ENCODE measurements at regions not wholly inside any gene's neighbourhood (a gene's known extent, or its start where the extent isn't known, plus 50 kb on each side); places are given as distances from the start of the nearest gene placed in this dataset.
A peak's percentile ranks its signal among the peaks of the same experiment; 100 is the strongest.

DNA sequence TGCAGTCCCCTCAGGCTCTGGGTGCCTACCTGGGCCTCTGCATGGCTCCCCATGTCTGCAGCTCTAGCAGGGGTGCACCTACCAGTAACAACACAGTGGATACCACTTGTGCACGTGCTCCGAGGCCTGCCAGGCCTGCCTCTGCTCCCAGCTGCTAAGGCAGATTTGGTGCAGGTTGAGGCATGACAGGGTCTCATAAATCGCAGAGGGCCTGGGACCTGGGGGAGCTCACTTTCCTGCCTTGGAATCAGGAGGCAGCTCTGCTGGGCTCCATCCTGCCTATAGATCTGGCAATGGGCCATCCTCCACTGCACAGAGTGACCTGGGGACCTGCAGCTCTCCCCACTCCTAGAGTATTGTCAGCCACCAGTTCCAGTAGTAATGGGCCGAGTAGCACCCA, 121.9 kb upstream of the CXCL14 start:
- no peak overlapping the region for H3K4me2 ChIP-seq (ENCODE audit: insufficient read depth, low read length, poor library complexity, severe bottlenecking)
- no peak overlapping the region for H3K14ac ChIP-seq (ENCODE audit: low read length)
- WGBS, 2 donors (ENCODE audit: extremely low coverage in 2 of 2, insufficient read length in 2 of 2, insufficient replicate concordance in 1 of 2), result no CpG with 5 or more reads among the region's 4 CpGs
- H3K79me1 ChIP-seq (ENCODE audit: low read depth, low read length), result no peaks in the 10 kb centered on the region
- no peak overlapping the region for H3K9ac ChIP-seq (ENCODE audit: low read depth, low read length, poor library complexity)
- no peaks in the 10 kb centered on the region for H3K27me3 ChIP-seq (ENCODE audit: control insufficient read depth in 3 of 3, insufficient read depth in 3 of 3, low read depth in 1 of 3, low read length in 3 of 3)
- H3K4ac ChIP-seq (ENCODE audit: low read length), result no peak overlapping the region
- H2BK12ac ChIP-seq (ENCODE audit: low read length), result no peak overlapping the region
- H4K8ac ChIP-seq (ENCODE audit: low read depth, low read length), result no peak overlapping the region
- H3K18ac ChIP-seq (ENCODE audit: low read length), result peak overlapping the region; percentile 53
- H2AFZ ChIP-seq (ENCODE audit: low read length), result no peak overlapping the region
- no peaks in the 10 kb centered on the region for H3K9me3 ChIP-seq (replicated peaks in 1 of 2; ENCODE audit: control insufficient read depth in 2 of 2, insufficient read depth in 1 of 2, low read depth in 1 of 2, low read length in 2 of 2)
- no peak overlapping the region for H2BK120ac ChIP-seq (ENCODE audit: low read depth, low read length)
- DNase-seq (ENCODE audit: low spot score), result no peak
- H3K27ac ChIP-seq (replicated peaks; ENCODE audit: low read length), result no peak overlapping the region
- H3K23ac ChIP-seq (ENCODE audit: low read depth, low read length, poor library complexity), result no peak overlapping the region
- H2BK5ac ChIP-seq (ENCODE audit: low read length), result no peak overlapping the region
- no peak overlapping the region for H3K4me3 ChIP-seq (ENCODE audit: low read length in 2 of 2)
- peaks cover 0 to 6% of the 10 kb centered on the region in 2 donors for H3K4me1 ChIP-seq (ENCODE audit: control insufficient read depth in 2 of 2, insufficient read depth in 1 of 2, low read depth in 1 of 2, low read length in 2 of 2)
- H2BK15ac ChIP-seq (ENCODE audit: low read length), result peak overlapping the region; percentile 18
- peak overlapping the region; percentile 15 for H2AK5ac ChIP-seq (ENCODE audit: low read depth, low read length)
- H3K36me3 ChIP-seq (replicated peaks in 1 of 2; ENCODE audit: control insufficient read depth in 2 of 2, insufficient read depth in 2 of 2, low read length in 2 of 2), result no peaks in the 10 kb centered on the region
- no peak overlapping the region for H4K91ac ChIP-seq (ENCODE audit: low read depth, low read length, poor library complexity)

DNA sequence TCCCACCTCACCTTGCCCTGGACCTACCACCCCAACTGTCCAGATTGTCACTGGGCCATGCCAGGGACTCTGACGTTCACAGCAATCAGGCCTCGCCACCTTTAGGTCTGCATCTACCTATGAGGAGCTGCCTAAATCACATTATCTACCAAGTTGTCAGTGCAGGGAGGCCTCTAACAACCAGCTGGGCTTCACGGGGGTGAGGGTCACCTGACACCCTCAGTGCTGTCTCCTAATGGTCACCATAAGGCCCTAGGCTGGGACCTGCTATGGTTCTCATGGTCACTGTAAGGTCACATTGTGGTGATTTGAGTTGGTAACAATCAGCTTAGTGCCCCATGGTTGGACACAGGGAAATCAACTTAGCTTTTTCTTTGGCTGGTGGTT, 119.2 kb upstream of the CXCL14 start:
- H2BK120ac ChIP-seq (ENCODE audit: low read depth, low read length), result no peak overlapping the region
- H3K4me1 ChIP-seq (ENCODE audit: control insufficient read depth in 2 of 2, insufficient read depth in 1 of 2, low read depth in 1 of 2, low read length in 2 of 2), result peaks cover 0 to 3% of the 10 kb centered on the region in 2 donors
- H3K79me1 ChIP-seq (ENCODE audit: low read depth, low read length), result no peaks in the 10 kb centered on the region
- no peak overlapping the region for H3K4me3 ChIP-seq (ENCODE audit: low read length in 2 of 2)
- H2AK5ac ChIP-seq (ENCODE audit: low read depth, low read length), result peak overlapping the region; percentile 32
- H3K9ac ChIP-seq (ENCODE audit: low read depth, low read length, poor library complexity), result no peak overlapping the region
- H2BK5ac ChIP-seq (ENCODE audit: low read length), result peak overlapping the region; percentile 26
- no peak overlapping the region for H3K4me2 ChIP-seq (ENCODE audit: insufficient read depth, low read length, poor library complexity, severe bottlenecking)
- H2BK12ac ChIP-seq (ENCODE audit: low read length), result no peak overlapping the region
- no CpG with 5 or more reads among the region's 3 CpGs for WGBS, 2 donors (ENCODE audit: extremely low coverage in 2 of 2, insufficient read length in 2 of 2, insufficient replicate concordance in 1 of 2)
- H3K36me3 ChIP-seq (replicated peaks in 1 of 2; ENCODE audit: control insufficient read depth in 2 of 2, insufficient read depth in 2 of 2, low read length in 2 of 2), result no peaks in the 10 kb centered on the region
- DNase-seq (ENCODE audit: low spot score), result no peak
- H4K8ac ChIP-seq (ENCODE audit: low read depth, low read length), result no peak overlapping the region
- H3K14ac ChIP-seq (ENCODE audit: low read length), result peak overlapping the region; percentile 15
- no peak overlapping the region for H3K4ac ChIP-seq (ENCODE audit: low read length)
- peak overlapping the region; percentile 28 for H3K23ac ChIP-seq (ENCODE audit: low read depth, low read length, poor library complexity)
- peak overlapping the region; percentile 31 for H3K18ac ChIP-seq (ENCODE audit: low read length)
- no peak overlapping the region for H2AFZ ChIP-seq (ENCODE audit: low read length)
- H3K27me3 ChIP-seq (ENCODE audit: control insufficient read depth in 3 of 3, insufficient read depth in 3 of 3, low read depth in 1 of 3, low read length in 3 of 3), result no peaks in the 10 kb centered on the region
- no peak overlapping the region for H3K27ac ChIP-seq (replicated peaks; ENCODE audit: low read length)
- H3K9me3 ChIP-seq (replicated peaks in 1 of 2; ENCODE audit: control insufficient read depth in 2 of 2, insufficient read depth in 1 of 2, low read depth in 1 of 2, low read length in 2 of 2), result no peaks in the 10 kb centered on the region
- H4K91ac ChIP-seq (ENCODE audit: low read depth, low read length, poor library complexity), result no peak overlapping the region
- no peak overlapping the region for H2BK15ac ChIP-seq (ENCODE audit: low read length)

DNA sequence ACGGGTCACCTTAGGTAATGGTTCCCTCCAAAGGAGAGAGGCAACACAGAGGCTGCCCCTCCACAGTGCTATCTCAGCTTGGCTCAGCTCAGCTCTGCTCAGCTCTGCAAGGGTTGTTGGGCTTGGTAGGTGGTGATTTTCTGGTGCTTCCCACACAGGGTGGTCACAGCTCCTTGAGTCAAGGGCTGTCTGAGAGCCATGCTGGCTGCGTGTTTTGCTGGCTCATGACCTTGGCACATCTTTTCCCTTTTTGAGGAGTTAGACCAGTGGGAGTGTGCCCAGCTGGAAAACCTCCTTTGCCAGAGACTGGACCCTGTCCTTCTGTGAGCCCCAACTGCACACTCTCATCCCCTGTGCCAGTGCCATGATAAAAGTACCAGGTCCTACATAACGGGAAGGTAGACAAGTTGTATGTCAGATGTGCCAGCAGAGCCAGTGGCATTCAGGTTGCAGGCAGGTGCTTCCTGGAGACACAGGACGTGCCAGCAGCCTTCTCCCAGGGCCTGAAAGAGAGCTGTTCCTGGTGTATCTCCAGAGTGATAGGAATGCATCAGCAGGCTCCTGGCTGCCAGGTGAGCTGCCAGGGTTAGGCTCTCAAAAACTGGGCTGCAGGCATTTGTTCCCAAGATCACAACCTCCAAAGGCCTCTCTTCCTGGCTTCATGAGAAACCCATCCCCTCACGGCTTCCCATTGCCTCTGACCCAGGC, 118.6 kb upstream of the CXCL14 start:
- H2AK5ac ChIP-seq (ENCODE audit: low read depth, low read length), result peak overlapping the region; percentile 22
- H3K23ac ChIP-seq (ENCODE audit: low read depth, low read length, poor library complexity), result peak overlapping the region; percentile 28
- H2BK120ac ChIP-seq (ENCODE audit: low read depth, low read length), result no peak overlapping the region
- H3K36me3 ChIP-seq (replicated peaks in 1 of 2; ENCODE audit: control insufficient read depth in 2 of 2, insufficient read depth in 2 of 2, low read length in 2 of 2), result no peaks in the 10 kb centered on the region
- H3K9me3 ChIP-seq (replicated peaks in 1 of 2; ENCODE audit: control insufficient read depth in 2 of 2, insufficient read depth in 1 of 2, low read depth in 1 of 2, low read length in 2 of 2), result no peaks in the 10 kb centered on the region
- H3K79me1 ChIP-seq (ENCODE audit: low read depth, low read length), result no peaks in the 10 kb centered on the region
- peak overlapping the region in 1 of 2 donors; percentile 34 for H3K4me3 ChIP-seq (ENCODE audit: low read length in 2 of 2)
- no peaks in the 10 kb centered on the region for H3K27me3 ChIP-seq (ENCODE audit: control insufficient read depth in 3 of 3, insufficient read depth in 3 of 3, low read depth in 1 of 3, low read length in 3 of 3)
- H3K4ac ChIP-seq (ENCODE audit: low read length), result no peak overlapping the region
- H2BK15ac ChIP-seq (ENCODE audit: low read length), result no peak overlapping the region
- no peak overlapping the region for H3K4me2 ChIP-seq (ENCODE audit: insufficient read depth, low read length, poor library complexity, severe bottlenecking)
- H4K91ac ChIP-seq (ENCODE audit: low read depth, low read length, poor library complexity), result no peak overlapping the region
- no peak overlapping the region for H3K27ac ChIP-seq (replicated peaks; ENCODE audit: low read length)
- peak overlapping the region; percentile 31 for H3K18ac ChIP-seq (ENCODE audit: low read length)
- peaks cover 0 to 3% of the 10 kb centered on the region in 2 donors for H3K4me1 ChIP-seq (ENCODE audit: control insufficient read depth in 2 of 2, insufficient read depth in 1 of 2, low read depth in 1 of 2, low read length in 2 of 2)
- H3K9ac ChIP-seq (ENCODE audit: low read depth, low read length, poor library complexity), result no peak overlapping the region
- no peak overlapping the region for H3K14ac ChIP-seq (ENCODE audit: low read length)
- H2BK12ac ChIP-seq (ENCODE audit: low read length), result no peak overlapping the region
- no peak for DNase-seq (ENCODE audit: low spot score)
- peak overlapping the region; percentile 26 for H2BK5ac ChIP-seq (ENCODE audit: low read length)
- WGBS, 2 donors (ENCODE audit: extremely low coverage in 2 of 2, insufficient read length in 2 of 2, insufficient replicate concordance in 1 of 2), result no CpG with 5 or more reads among the region's 5 CpGs
- no peak overlapping the region for H4K8ac ChIP-seq (ENCODE audit: low read depth, low read length)
- no peak overlapping the region for H2AFZ ChIP-seq (ENCODE audit: low read length)

DNA sequence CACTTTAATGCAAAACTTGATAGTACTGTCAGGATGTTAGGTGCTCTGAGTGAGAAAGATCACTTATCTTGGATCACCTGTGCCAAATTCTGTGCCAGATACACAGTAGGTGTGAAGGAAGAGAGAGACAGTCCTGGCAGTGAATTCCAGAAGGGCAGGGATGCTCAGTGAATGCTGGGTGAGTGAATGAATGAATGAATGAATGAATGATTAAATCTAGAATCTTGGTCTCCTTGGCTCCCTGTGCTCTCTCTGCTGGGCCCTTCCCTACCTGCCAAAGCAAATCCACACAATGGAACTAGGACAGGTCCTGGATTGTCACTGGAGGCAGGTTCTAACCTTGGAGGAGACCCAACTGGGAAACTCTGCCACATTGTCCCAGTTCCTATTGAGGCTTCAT, 117.5 kb upstream of the CXCL14 start:
- no peak overlapping the region for H2AFZ ChIP-seq (ENCODE audit: low read length)
- no peak overlapping the region for H3K27ac ChIP-seq (replicated peaks; ENCODE audit: low read length)
- no peaks in the 10 kb centered on the region for H3K9me3 ChIP-seq (replicated peaks in 1 of 2; ENCODE audit: control insufficient read depth in 2 of 2, insufficient read depth in 1 of 2, low read depth in 1 of 2, low read length in 2 of 2)
- H2BK12ac ChIP-seq (ENCODE audit: low read length), result no peak overlapping the region
- H3K18ac ChIP-seq (ENCODE audit: low read length), result no peak overlapping the region
- peaks cover 0 to 3% of the 10 kb centered on the region in 2 donors for H3K4me1 ChIP-seq (ENCODE audit: control insufficient read depth in 2 of 2, insufficient read depth in 1 of 2, low read depth in 1 of 2, low read length in 2 of 2)
- no peak overlapping the region for H3K4me2 ChIP-seq (ENCODE audit: insufficient read depth, low read length, poor library complexity, severe bottlenecking)
- no peak overlapping the region for H3K4me3 ChIP-seq (ENCODE audit: low read length in 2 of 2)
- DNase-seq (ENCODE audit: low spot score), result no peak
- H3K9ac ChIP-seq (ENCODE audit: low read depth, low read length, poor library complexity), result no peak overlapping the region
- no peak overlapping the region for H2BK5ac ChIP-seq (ENCODE audit: low read length)
- H3K4ac ChIP-seq (ENCODE audit: low read length), result no peak overlapping the region
- no peaks in the 10 kb centered on the region for H3K36me3 ChIP-seq (replicated peaks in 1 of 2; ENCODE audit: control insufficient read depth in 2 of 2, insufficient read depth in 2 of 2, low read length in 2 of 2)
- H3K14ac ChIP-seq (ENCODE audit: low read length), result no peak overlapping the region
- no peaks in the 10 kb centered on the region for H3K79me1 ChIP-seq (ENCODE audit: low read depth, low read length)
- no peak overlapping the region for H4K8ac ChIP-seq (ENCODE audit: low read depth, low read length)
- no peak overlapping the region for H2BK15ac ChIP-seq (ENCODE audit: low read length)
- no peak overlapping the region for H2BK120ac ChIP-seq (ENCODE audit: low read depth, low read length)
- H3K23ac ChIP-seq (ENCODE audit: low read depth, low read length, poor library complexity), result no peak overlapping the region
- no peak overlapping the region for H2AK5ac ChIP-seq (ENCODE audit: low read depth, low read length)
- no peak overlapping the region for H4K91ac ChIP-seq (ENCODE audit: low read depth, low read length, poor library complexity)
- no peaks in the 10 kb centered on the region for H3K27me3 ChIP-seq (ENCODE audit: control insufficient read depth in 3 of 3, insufficient read depth in 3 of 3, low read depth in 1 of 3, low read length in 3 of 3)

Measured in neuronal stem cell (in vitro differentiated cells).